ENCODE measurements at regions not wholly inside any gene's neighbourhood (a gene's known extent, or its start where the extent isn't known, plus 50 kb on each side); places are given as distances from the start of the nearest gene placed in this dataset.

DNA sequence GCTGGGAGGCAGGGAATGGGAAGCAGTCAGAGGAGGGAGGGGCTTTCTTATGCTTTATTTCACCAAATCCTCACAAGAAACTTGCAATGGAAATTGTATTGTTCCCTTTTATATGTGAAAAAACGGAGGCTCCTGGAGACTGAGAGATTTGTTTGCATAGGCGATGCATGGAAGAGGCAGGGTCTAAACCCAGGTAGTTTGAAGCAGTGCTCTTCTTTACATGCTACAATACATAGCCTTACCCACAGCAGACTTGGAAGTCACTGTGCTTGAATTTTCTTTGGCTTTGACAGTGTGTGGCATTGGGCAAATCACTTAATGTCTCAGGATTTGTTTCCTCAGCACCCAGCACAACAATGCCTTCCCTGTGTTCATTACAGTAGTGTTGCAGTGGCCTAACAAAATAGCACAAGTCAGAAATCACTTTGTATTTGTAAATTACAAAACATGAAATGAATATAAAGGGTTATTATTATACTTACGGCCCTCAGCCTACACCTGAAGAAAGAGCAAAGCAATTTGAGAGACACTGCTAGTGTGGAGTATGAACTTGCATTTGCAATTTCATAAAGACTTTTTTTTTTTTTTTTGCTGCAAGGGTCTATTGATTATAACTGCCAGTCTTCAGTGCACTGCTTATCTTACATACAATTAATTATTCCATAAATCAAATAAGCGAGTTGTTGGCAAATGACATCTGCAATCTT is 646.4 kb upstream of the KCNMB2 start:
- no peak for TF ChIP-seq ZNF70 (CRISPR knock-in tag; IDR thresholded peaks at IDR 0.05)
- TF ChIP-seq ZFP3 (CRISPR knock-in tag; IDR thresholded peaks at IDR 0.05) = no peak
- TF ChIP-seq ZFP30 (CRISPR knock-in tag; IDR thresholded peaks at IDR 0.05) = no peak

Data from SK-N-SH treated with all-trans-retinoic acid at 6 μM for 48 hours (cell line).